OCI-LY3 (cell line): ENCODE measurements at regions not wholly inside any gene's neighbourhood (a gene's known extent, or its start where the extent isn't known, plus 50 kb on each side); places are given as distances from the start of the nearest gene placed in this dataset.

Source experiments
- EZH2phosphoT487 ChIP-seq: fragments of 200-600 bp; shearing (Covaris generic); IDR thresholded peaks from 2 replicates; pipeline ENCODE4 v1.6.1; 2018; ENCODE audit warnings: antibody characterized with exemption, mixed run types, low read depth
- TF ChIP-seq, protein P1 (sequence below): fragments of 200-600, 300-600 bp; sonication (generic); IDR thresholded peaks from 2 replicates; pipeline ENCODE4 v1.5.1; 2014; ENCODE audit warnings: antibody characterized with exemption, low read length, low read depth

DNA sequence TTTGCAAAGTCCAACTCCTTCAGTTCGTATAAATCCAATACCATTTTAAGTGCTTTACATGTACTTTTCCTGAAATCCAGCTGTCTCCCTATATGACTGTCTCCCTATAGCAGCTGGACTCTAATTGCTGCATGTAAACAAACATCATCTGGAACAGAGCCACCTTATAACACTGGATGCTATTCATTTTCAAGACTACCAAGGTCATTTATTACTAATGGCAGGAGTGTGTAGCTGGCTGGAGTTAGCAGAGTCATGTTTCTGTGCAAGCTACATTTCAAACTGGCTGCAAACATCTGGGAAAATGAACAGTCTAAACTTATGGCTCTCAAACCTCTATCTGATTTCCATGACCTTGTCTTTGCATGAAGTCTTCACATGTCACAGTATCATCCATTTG lies 575.2 kb downstream of the PIK3C3 start:
- TF ChIP-seq, protein P1, sequence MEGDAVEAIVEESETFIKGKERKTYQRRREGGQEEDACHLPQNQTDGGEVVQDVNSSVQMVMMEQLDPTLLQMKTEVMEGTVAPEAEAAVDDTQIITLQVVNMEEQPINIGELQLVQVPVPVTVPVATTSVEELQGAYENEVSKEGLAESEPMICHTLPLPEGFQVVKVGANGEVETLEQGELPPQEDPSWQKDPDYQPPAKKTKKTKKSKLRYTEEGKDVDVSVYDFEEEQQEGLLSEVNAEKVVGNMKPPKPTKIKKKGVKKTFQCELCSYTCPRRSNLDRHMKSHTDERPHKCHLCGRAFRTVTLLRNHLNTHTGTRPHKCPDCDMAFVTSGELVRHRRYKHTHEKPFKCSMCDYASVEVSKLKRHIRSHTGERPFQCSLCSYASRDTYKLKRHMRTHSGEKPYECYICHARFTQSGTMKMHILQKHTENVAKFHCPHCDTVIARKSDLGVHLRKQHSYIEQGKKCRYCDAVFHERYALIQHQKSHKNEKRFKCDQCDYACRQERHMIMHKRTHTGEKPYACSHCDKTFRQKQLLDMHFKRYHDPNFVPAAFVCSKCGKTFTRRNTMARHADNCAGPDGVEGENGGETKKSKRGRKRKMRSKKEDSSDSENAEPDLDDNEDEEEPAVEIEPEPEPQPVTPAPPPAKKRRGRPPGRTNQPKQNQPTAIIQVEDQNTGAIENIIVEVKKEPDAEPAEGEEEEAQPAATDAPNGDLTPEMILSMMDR = no peak
- TF ChIP-seq EZH2phosphoT487 = no peak
